Renal pelvis (tissue), 1 donor: ENCODE measurements at regions not wholly inside any gene's neighbourhood (a gene's known extent, or its start where the extent isn't known, plus 50 kb on each side); places are given as distances from the start of the nearest gene placed in this dataset.

Experiments used
- DNase-seq: peaks from one replicate; pipeline ENCODE4 v3.0.0-alpha.2; 2013

- DNase-seq = no peak
These were observed 362.9 kb downstream of the ZEB2 start for GRCh38 chr2:144156736-144157640.

- DNase-seq = no peak
These were observed 365.7 kb downstream of the ZEB2 start for GRCh38 chr2:144154205-144154604.

DNA sequence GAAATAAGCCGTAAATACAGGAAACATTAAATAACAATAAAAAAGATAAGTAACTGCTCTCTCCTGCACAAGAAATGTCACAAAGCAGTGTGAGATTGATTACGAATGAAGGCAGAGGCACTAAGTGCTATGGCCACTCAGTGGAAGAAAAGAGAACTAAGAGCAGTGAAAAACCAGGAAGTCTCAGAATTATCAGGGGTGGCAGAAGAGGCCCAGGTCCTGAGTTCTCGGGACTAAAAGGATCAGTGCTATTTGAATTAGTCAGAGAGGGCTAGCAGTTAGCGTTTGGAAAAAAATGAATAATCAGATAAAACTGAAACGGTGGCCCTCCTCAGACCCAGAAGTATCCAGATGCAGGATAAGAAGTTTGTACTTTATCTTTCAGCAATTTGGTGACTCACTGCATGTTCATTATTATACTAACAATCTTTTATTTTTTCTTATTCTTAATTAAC is 367.1 kb downstream of the ZEB2 start:
- DNase-seq = no peak

DNA sequence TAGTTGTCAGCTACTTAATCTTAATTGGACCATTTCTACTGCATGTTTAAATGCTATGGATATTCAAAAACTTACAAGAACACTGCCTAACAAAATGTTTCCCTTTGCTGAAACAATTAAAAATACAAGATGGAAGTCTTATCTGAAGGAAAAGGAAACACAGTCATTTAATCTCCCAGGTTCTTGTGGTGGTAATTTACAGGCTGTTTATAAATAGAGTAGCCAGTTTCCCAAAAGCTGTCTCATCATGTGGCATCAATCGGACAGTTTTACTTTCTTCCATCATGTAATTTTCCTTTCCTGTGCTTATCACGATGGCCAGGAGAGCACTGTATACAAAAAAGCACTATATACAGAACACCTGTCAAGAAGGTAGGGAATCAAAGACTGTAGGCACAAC is 368.1 kb downstream of the ZEB2 start:
- no peak for DNase-seq

DNA sequence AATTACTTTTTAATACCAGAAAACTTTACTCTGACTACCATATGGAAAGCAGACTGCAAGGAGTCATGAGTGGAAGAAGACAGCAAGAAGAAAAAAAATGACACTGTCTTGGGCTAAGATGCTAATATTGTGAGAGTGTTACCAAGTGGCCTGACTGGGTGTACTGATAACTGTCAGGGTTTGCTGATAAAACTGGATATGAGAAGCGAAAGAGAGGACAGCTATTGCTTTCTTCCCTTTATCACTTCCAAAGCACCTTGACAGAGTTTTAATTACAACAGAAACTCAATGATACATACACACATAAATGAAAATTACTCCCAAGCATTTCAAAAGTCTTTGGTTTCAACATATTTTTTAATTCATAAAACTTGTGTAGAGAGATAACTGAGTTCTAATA is 368.5 kb downstream of the ZEB2 start:
- no peak for DNase-seq

DNA sequence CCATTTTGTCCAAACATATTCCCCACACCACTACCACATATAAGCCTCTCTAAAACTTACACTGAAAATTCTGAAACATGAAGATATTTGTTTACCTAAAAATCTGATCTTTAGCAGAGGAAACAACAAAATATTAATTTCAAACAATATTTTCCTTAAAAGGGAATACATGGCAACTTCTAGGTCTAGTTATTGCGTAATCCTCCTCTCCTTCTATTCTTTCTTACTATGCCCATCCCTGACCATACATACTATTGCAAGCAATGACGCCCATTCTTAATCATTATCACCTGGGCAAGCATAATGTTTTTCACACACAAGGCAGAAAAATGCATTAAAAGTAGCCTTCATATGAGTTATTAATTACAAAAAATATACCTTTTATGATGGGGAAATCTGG is 372.6 kb downstream of the ZEB2 start:
- no peak for DNase-seq

- no peak for DNase-seq
These were observed 373.0 kb downstream of the ZEB2 start for GRCh38 chr2:144146876-144147275.

- no peak for DNase-seq
These were observed 373.8 kb downstream of the ZEB2 start for GRCh38 chr2:144146076-144146475.

- no peak for DNase-seq
These were observed 376.4 kb downstream of the ZEB2 start for GRCh38 chr2:144143294-144144151.

- DNase-seq = peak; percentile 20
These were observed 379.0 kb downstream of the ZEB2 start for GRCh38 chr2:144140891-144141290.

GRCh38 chr2:144137705-144138428 is 382.1 kb downstream of the ZEB2 start:
- no peak for DNase-seq

DNA sequence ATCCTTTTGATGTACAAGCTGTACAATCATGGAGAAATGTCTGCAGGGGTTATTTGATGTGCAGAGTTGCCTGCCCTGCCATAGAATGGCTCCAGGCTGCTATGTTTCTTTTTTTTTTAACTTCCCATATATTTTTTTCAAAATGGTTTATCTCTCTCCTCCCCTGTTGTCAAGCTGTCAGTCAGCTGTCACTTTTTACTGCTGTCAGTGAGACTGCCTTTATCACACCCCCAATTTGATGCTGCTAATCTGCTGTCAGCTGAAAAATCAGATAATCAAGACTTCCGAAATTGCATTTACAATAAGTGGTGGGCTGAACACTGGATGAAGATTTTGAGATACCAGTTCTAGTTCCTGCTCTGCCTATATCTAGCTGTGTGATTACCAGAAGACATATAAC is 382.6 kb downstream of the ZEB2 start:
- DNase-seq = no peak

GRCh38 chr2:144136297-144137010 is 383.5 kb downstream of the ZEB2 start:
- no peak for DNase-seq

DNA sequence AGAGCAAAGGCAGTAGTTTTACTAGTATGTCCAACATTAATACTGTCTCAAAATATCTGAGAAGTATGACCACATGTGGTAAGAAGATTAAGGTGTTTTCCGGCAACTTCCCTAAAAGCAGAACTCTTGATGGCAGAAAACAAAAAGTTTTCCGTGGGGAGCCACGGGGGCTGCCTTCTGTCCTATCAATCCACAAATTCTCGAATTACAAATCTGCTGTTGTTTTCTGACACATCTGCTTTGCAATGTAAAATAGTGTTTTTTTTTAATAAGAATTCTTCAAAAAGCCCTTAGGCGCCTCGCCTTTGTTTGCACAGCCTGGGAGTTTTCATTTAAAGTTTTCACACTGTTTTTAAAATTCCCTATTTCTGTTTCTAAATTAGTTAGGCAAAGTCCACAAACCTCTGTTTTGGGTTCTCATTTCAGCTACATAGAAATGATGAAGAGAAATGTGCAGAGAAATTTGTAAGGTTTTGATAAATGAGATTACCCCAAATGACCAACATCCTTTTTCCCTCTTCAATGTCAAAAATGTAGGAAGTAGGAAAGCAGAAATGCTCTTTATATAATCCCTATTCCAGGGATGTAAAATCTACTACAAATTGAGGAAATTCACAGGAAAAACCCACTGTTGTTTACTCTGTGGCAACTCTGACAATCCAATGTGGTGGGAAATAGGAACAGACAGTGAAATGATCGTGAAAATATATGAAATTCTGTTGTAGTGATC is 385.8 kb downstream of the ZEB2 start:
- DNase-seq = no peak

GRCh38 chr2:144132357-144132756 is 387.6 kb downstream of the ZEB2 start:
- DNase-seq = no peak

DNA sequence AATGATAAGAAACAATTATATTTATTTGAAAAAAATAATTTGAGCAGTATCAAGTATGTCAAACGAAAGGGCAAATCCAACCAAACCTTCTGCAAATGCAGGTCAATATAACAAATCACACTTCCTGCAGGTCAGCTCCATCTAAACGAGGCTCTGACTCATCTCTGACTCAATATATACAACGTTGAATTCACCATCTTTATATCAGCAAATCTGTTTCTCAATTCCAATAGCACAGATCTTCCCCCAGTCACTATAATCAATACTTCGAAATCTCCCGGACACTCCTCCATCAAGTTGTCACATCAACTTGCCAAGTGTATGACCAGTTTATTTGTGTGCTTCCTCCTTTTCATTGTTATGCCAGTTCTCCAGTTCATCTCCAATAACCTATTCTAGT is 388.9 kb downstream of the ZEB2 start:
- no peak for DNase-seq

- no peak for DNase-seq
These were observed 389.4 kb downstream of the ZEB2 start for GRCh38 chr2:144130551-144130950.

DNA sequence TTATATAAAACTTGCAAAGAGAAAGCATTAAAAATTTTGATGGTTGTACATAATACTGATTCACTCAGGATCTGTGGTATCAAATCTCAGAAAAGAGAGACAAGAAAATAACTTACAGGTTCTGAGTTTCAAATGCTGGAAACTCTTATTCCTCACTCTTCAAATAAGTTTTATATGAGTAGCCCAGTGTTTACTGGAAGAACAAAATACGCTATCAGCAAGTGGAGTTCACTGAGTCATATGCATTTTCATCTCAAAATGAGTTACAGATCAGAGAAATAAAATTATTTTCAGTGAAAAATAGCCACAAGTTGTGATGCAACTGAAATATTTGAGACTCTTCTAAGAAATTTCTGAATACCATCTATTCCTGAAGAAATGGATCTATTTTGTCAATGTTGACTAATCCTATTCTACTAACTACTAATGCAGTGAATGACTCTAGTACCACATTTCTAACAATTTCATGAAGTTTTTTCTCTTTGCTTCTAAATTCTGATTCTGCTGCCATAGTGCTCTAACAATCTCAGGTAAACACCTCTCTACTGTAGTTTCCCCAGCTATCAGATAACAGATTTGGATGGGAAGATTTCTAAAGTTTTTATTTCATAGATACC is 391.7 kb downstream of the ZEB2 start:
- no peak for DNase-seq

DNA sequence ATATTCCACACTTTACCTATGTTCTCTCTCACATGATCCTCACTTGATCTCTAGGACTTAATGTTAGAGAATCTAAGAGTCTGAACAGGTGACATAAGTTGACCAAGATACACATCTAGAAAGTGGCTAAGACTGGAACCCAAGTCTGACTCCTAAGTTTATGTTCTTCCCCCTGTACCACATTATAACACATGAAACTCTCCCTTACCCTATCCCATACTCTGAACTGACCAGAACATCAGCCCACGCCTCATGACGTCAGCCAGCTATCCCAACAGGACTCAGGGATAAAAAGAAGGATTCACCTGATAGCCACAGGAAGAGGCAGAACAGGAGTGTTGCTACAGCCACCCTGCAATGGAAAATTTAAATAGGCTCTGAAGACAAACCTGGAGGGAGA is 392.2 kb downstream of the ZEB2 start:
- no peak for DNase-seq

GRCh38 chr2:144126302-144126701 is 393.6 kb downstream of the ZEB2 start:
- DNase-seq = no peak
